D721Med (cell line): ENCODE measurements at regions not wholly inside any gene's neighbourhood (a gene's known extent, or its start where the extent isn't known, plus 50 kb on each side); places are given as distances from the start of the nearest gene placed in this dataset.

Source experiments
- DNase-seq: peaks from one replicate; pipeline ENCODE4 v3.0.0; 2011; ENCODE audit warnings: low spot score; ENCODE audit not compliant: insufficient read length
- FAIRE-seq: peaks from 2 replicates; lab custom pipeline; 2011; peaks lifted over from hg19 to GRCh38; lab: Jason Lieb, UNC
- TF ChIP-seq, protein P1 (sequence below): IDR thresholded peaks from 2 replicates; pipeline ENCODE4 v1.5.1; 2012; ENCODE audit warnings: mild to moderate bottlenecking, control low read depth; ENCODE audit not compliant: insufficient read depth; ENCODE audit errors: missing control alignments

DNA sequence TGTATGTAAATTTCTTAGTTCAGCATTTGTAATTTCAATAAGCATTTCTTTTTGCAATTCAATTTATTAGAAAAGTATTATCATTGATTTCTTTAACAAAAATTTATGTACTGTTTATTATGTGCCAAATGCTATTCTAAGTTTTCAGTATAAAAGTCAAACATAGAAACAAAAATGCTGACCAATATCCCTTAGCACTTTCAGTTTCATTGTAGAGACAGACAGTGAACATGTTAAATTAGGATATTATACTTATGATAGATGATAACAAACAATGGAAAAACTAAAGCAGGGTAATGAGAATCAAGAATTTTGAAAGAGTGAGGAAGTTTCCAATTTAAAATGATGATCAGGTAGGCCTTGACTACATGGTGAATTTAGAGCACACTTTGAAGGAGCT, 1106.0 kb downstream of the TAF11L14 start:
- no peak for FAIRE-seq
- no peak for DNase-seq
- TF ChIP-seq, protein P1, sequence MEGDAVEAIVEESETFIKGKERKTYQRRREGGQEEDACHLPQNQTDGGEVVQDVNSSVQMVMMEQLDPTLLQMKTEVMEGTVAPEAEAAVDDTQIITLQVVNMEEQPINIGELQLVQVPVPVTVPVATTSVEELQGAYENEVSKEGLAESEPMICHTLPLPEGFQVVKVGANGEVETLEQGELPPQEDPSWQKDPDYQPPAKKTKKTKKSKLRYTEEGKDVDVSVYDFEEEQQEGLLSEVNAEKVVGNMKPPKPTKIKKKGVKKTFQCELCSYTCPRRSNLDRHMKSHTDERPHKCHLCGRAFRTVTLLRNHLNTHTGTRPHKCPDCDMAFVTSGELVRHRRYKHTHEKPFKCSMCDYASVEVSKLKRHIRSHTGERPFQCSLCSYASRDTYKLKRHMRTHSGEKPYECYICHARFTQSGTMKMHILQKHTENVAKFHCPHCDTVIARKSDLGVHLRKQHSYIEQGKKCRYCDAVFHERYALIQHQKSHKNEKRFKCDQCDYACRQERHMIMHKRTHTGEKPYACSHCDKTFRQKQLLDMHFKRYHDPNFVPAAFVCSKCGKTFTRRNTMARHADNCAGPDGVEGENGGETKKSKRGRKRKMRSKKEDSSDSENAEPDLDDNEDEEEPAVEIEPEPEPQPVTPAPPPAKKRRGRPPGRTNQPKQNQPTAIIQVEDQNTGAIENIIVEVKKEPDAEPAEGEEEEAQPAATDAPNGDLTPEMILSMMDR: no peak

DNA sequence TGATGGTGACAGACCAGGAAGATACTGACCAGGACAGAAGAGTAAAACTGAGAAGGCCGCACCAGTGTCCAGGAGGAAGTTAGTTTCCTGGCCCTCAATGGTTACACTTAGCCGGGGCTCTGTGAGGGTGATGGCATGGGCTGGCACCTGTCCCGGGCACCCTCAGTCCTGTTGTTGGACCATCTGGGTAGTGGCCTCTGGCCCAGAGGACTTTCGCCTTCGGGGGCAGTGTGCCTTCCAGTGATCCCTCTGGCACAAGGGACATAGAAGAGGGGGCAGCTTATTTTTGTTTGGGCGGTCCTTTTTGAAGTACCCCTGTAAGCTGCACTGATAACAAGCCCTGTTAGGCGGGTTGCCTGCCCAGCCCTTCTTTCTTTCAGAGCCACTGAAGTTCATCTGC, 1108.6 kb downstream of the TAF11L14 start:
- DNase-seq (no peak), FAIRE-seq (no peak)
- TF ChIP-seq, protein P1: no peak

DNA sequence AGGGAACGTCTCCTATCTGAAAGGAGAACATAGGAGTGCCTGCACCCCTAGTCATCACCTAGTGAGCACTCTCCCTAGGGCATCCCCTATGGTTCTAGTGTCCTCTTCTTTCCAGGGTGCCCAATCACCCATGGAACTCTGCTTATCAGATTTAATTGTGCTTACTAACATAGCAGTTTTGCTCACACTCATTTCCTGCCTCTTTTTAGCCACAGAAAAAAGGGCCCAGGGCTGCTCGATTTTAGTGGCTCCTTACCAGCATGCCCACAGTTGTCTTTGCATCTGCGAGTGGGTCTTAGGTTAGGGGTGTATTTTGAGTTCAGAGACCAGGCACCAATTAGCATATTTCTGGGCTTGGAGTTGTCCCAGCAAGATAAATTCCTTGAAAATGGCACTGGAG, 1110.2 kb downstream of the TAF11L14 start:
- DNase-seq (no peak), FAIRE-seq (no peak)
- TF ChIP-seq, protein P1: no peak

DNA sequence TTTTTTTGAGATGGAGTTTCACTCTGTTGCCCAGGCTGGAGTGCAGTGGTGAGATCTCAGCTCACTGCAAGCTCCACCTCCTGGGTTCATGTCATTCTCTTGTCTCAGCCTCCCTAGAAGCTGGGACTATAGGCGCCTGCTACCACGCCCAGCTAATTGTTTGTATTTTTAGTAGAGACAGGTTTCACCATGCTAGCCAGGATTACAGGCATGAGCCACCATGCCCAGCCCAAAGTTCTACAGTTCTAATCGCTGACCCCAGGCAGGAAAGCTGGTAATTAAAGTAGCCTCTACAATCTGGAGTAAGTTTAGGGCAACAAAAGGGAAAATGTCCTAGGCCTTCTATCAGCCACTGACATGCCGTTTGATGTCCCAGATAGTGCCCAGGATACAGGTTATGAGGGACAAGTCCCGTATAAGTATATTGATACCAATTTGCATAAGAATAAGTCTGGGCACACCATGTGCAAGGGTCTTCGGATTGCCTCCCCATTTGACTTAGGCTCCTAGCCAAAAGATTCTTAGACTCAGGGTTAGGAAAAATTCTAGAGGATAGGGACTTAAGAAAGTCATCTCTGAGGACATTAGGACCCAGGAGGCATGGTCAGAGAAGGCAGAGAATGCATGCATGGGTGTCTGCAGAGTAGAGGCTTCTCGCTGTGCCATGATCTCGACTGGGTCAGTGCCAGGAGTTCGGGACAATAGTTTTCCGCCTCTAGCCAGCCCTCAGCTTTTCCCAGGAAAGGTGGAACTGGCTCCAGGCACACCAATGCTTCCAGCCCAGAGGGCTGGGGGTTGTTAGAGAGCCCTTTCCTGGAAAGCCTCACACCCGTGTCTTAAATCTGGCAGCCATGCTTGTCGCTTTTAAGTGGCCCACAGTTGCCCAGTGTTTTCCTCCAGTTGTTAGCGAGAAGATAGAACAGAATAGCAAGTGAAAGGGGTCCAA, 1111.1 kb downstream of the TAF11L14 start:
- TF ChIP-seq, protein P1: no peak
- DNase-seq: no peak
- no peak for FAIRE-seq

DNA sequence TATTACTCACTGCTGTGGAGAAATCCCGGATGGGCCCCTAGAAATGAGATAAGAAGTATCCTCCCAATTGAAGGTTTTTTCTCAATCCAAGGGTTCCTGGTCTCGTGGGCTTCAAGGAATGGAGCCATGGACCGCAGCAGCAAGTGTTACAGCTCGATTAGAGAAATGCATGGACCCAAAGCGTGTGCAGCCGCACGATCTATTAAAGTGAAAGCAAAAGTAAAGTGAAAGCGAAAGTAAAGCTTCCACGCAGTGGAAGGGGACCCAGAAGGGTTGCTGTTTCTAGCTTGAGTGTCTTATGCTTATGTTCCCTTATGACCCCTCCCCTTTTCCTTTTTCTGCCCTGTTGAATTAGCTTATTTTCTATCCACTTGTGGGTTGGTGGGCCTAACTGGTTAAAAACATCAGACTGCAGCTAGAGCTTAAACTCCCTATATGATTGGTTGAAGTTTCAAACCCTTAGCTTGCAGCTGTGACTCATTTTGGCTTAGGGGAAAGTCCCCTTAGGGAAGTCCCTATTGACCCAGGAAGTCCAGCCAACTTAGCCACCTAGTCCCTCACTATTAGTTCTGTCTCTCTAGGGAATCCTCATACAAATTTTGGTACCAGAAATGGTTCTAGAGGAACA, 1111.8 kb downstream of the TAF11L14 start:
- DNase-seq (no peak), FAIRE-seq (no peak)
- TF ChIP-seq, protein P1: no peak

DNA sequence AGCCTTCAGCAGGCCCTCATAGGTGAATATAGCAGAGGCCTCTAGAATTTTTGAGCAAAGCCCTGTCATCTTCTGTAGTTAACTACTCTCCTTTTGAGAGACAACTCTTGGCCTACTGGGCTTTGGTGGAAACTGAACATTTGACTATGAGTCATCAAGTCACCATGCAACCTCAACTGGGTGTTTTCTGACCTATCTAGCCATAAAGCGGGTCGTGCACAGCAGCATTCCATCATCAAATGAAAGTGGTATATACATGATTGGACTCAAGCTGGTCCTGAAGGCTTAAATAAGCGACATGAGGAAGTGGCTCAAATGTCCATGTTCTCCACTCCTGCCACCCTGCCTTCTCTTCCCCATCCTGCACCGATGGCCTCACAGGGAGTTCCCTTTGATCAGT, 1115.5 kb downstream of the TAF11L14 start:
- TF ChIP-seq, protein P1: no peak
- FAIRE-seq: no peak

More for the DNA sequence above, 1115.5 kb downstream of the TAF11L14 start:
- DNase-seq: no peak
